HG03280 (cell line): ENCODE measurements at regions not wholly inside any gene's neighbourhood (a gene's known extent, or its start where the extent isn't known, plus 50 kb on each side); places are given as distances from the start of the nearest gene placed in this dataset.

ENCODE experiments used
- ATAC-seq: cut with Tn5 transposase; IDR thresholded peaks from one replicate; pipeline ENCODE4 v1.9.1; 2021; ENCODE audit warnings: mild to moderate bottlenecking, moderate library complexity; ENCODE audit not compliant: unreplicated experiment

- ATAC-seq: no peak
Observed at GRCh38 chr12:127334912-127335644, 931.9 kb upstream of the TMEM132C start.

- no peak for ATAC-seq
Observed at GRCh38 chr12:127336416-127336815, 930.6 kb upstream of the TMEM132C start.

GRCh38 chr12:127339065-127339464 lies 927.9 kb upstream of the TMEM132C start:
- ATAC-seq: no peak

GRCh38 chr12:127340381-127340780 lies 926.6 kb upstream of the TMEM132C start:
- no peak for ATAC-seq

- no peak for ATAC-seq
Observed at GRCh38 chr12:127342861-127343260, 924.1 kb upstream of the TMEM132C start.

- no peak for ATAC-seq
Observed at GRCh38 chr12:127343940-127344339, 923.0 kb upstream of the TMEM132C start.

GRCh38 chr12:127351481-127352010 lies 915.4 kb upstream of the TMEM132C start:
- ATAC-seq: no peak

- ATAC-seq: no peak
Observed at GRCh38 chr12:127355061-127355841, 911.7 kb upstream of the TMEM132C start.

- no peak for ATAC-seq
Observed at GRCh38 chr12:127358888-127359287, 908.1 kb upstream of the TMEM132C start.

GRCh38 chr12:127360580-127360979 lies 906.4 kb upstream of the TMEM132C start:
- no peak for ATAC-seq

- ATAC-seq: no peak
Observed at GRCh38 chr12:127362121-127362520, 904.8 kb upstream of the TMEM132C start.

GRCh38 chr12:127363392-127363791 lies 903.6 kb upstream of the TMEM132C start:
- ATAC-seq: no peak

GRCh38 chr12:127373559-127373958 lies 893.4 kb upstream of the TMEM132C start:
- ATAC-seq: no peak

- no peak for ATAC-seq
Observed at GRCh38 chr12:127374447-127374846, 892.5 kb upstream of the TMEM132C start.

GRCh38 chr12:127381043-127381668 lies 885.8 kb upstream of the TMEM132C start:
- ATAC-seq: no peak

GRCh38 chr12:127381681-127382080 lies 885.3 kb upstream of the TMEM132C start:
- ATAC-seq: no peak

GRCh38 chr12:127383281-127383680 lies 883.7 kb upstream of the TMEM132C start:
- no peak for ATAC-seq

GRCh38 chr12:127386723-127387122 lies 880.2 kb upstream of the TMEM132C start:
- ATAC-seq: no peak

- ATAC-seq: no peak
Observed at GRCh38 chr12:127388985-127389384, 878.0 kb upstream of the TMEM132C start.

GRCh38 chr12:127389923-127390322 lies 877.0 kb upstream of the TMEM132C start:
- no peak for ATAC-seq

GRCh38 chr12:127393465-127393864 lies 873.5 kb upstream of the TMEM132C start:
- ATAC-seq: no peak

GRCh38 chr12:127393896-127394295 lies 873.1 kb upstream of the TMEM132C start:
- ATAC-seq: no peak
